GM19463 (cell line): ENCODE measurements at regions not wholly inside any gene's neighbourhood (a gene's known extent, or its start where the extent isn't known, plus 50 kb on each side); places are given as distances from the start of the nearest gene placed in this dataset.

Experiments used
- ATAC-seq: cut with Tn5 transposase; IDR thresholded peaks from one replicate; pipeline ENCODE4 v1.9.1; 2021; ENCODE audit warnings: mild to moderate bottlenecking, moderate library complexity; ENCODE audit not compliant: unreplicated experiment

- no peak for ATAC-seq
Measured at GRCh38 chr2:611519-611918, 65.7 kb downstream of the TMEM18 start.

- ATAC-seq: no peak
Measured at GRCh38 chr2:610491-610890, 66.7 kb downstream of the TMEM18 start.

GRCh38 chr2:609881-610280 lies 67.3 kb downstream of the TMEM18 start:
- no peak for ATAC-seq

- ATAC-seq: no peak
Measured at GRCh38 chr2:609449-609848, 67.8 kb downstream of the TMEM18 start.

GRCh38 chr2:608711-609110 lies 68.5 kb downstream of the TMEM18 start:
- no peak for ATAC-seq

GRCh38 chr2:608297-608696 lies 68.9 kb downstream of the TMEM18 start:
- ATAC-seq: no peak

GRCh38 chr2:607709-608108 lies 69.5 kb downstream of the TMEM18 start:
- no peak for ATAC-seq

GRCh38 chr2:607172-607571 lies 70.0 kb downstream of the TMEM18 start:
- no peak for ATAC-seq

- ATAC-seq: no peak
Measured at GRCh38 chr2:605674-606608, 71.3 kb downstream of the TMEM18 start.

- no peak for ATAC-seq
Measured at GRCh38 chr2:604854-605524, 72.2 kb downstream of the TMEM18 start.

GRCh38 chr2:604385-604784 lies 72.8 kb downstream of the TMEM18 start:
- ATAC-seq: no peak

- no peak for ATAC-seq
Measured at GRCh38 chr2:603869-604268, 73.3 kb downstream of the TMEM18 start.

GRCh38 chr2:603427-603826 lies 73.8 kb downstream of the TMEM18 start:
- ATAC-seq: no peak

- ATAC-seq: no peak
Measured at GRCh38 chr2:602571-603359, 74.4 kb downstream of the TMEM18 start.

- ATAC-seq: no peak
Measured at GRCh38 chr2:601806-602455, 75.3 kb downstream of the TMEM18 start.

- ATAC-seq: no peak
Measured at GRCh38 chr2:601387-601698, 75.9 kb downstream of the TMEM18 start.

GRCh38 chr2:600542-601386 lies 76.4 kb downstream of the TMEM18 start:
- ATAC-seq: no peak

- ATAC-seq: no peak
Measured at GRCh38 chr2:599601-600000, 77.6 kb downstream of the TMEM18 start.

GRCh38 chr2:598058-598802 lies 79.0 kb downstream of the TMEM18 start:
- no peak for ATAC-seq
